Motor neuron (in vitro differentiated cells): ENCODE measurements at regions not wholly inside any gene's neighbourhood (a gene's known extent, or its start where the extent isn't known, plus 50 kb on each side); places are given as distances from the start of the nearest gene placed in this dataset.

Experiments
- ATAC-seq, 8 experiments: fragments of 200-7000 bp; cut with Tn5 transposase; replicated peaks in 6 of 8; 2 replicates each; pipeline ENCODE4 v1.8.0; 2021; ENCODE audit warnings: mild to moderate bottlenecking in 8 of 8, moderate library complexity in 8 of 8
- H3K27ac ChIP-seq, 2 donors: fragments of 250-450 bp; sonication (Bioruptor Pico); 2 replicates each; pipeline ENCODE4 v1.9.0; 2021; ENCODE audit warnings: antibody characterized with exemption in 2 of 2, mild to moderate bottlenecking in 2 of 2, moderate library complexity in 1 of 2
- H3K4me1 ChIP-seq, 2 donors: fragments of 250-450 bp; sonication (Bioruptor Pico); replicated peaks in 1 of 2; 2 replicates each; pipeline ENCODE4 v1.6.1; 2021; ENCODE audit warnings: antibody characterized with exemption in 2 of 2, mild to moderate bottlenecking in 2 of 2, moderate library complexity in 1 of 2
- H3K4me3 ChIP-seq, 5 donors: fragments of 250-450 bp; sonication (Bioruptor Pico); 2 replicates each; pipeline ENCODE4 v1.9.0; 2021; ENCODE audit warnings: antibody characterized with exemption in 5 of 5, mild to moderate bottlenecking in 5 of 5, moderate library complexity in 4 of 5
- WGBS, 10 experiments: fragments of 450-650 bp; shearing (Covaris generic); methylation state at CpG; one replicate each; pipeline ENCODE4 v1.0.0; 2022; 5-methylcytosine and 5-hydroxymethylcytosine counted together
- in situ Hi-C, 9 experiments: fragments of 400-800 bp; cut with MboI; loops; one replicate each; pipeline ENCODE4 v1.15.0; 2021; ENCODE audit warnings: low sequenced_read_pairs in 9 of 9, low pct_unique_long_range_greater_than_20kb in 2 of 9; ENCODE audit not compliant: unreplicated experiment in 9 of 9

DNA sequence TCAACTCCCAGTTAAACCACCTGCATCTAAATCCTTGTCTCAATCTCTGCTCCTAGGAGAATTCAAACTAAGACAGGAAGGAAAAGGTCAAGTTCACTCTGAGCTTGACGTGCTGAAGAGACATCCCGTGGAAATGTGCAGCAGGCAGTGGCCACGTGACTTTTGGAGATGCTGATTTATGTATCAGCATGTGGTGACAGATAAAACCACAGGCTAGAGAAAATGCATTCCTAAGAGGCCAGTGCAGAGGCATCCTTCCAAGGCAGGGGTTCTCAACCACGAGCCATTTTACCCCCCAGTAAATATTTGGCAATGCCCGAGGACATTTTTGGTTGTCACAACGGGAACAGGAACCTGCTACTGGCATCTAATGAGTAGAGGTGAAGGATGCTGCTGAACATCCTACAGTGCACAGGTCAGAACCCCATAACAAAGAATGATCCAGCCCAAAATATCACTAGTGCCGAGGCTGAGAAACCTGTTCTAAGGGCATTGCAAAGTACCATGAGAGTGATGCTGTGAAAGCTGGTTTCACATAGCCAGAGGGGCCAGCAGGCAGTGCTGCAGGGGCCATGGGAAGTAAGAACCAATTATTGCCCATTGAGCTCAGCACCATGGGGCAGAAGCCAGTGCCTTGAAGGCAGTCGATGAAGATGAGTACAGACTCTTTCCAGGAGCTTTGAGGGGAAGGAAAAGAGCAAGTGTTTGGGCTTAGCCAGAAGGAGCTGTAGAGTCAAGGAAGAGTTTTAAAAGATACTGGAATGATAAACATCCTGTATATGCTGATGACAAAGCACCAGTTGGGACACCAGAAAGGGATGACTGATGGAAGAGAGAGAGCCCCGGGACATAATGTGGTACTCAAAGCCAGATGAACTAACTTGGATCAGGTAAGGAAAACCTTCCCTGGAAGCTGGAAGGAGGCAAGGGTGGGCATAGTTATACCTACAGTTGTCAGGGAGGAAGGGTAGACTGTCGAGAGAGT is 174.6 kb downstream of the HAUS1 start:
- 8 to 78% (median 25%) methylated on average over 2 to 9 of the region's 10 CpGs; no CpG with 5 or more reads in 1 of the 10 experiments for WGBS, 10 experiments
- in situ Hi-C loops: loop anchor here (25.0 kb wide), 4 partner anchors 159 to 384 kb away; partner anchors contain the start of gene LOXHD1 (in 8 of the 9)

DNA sequence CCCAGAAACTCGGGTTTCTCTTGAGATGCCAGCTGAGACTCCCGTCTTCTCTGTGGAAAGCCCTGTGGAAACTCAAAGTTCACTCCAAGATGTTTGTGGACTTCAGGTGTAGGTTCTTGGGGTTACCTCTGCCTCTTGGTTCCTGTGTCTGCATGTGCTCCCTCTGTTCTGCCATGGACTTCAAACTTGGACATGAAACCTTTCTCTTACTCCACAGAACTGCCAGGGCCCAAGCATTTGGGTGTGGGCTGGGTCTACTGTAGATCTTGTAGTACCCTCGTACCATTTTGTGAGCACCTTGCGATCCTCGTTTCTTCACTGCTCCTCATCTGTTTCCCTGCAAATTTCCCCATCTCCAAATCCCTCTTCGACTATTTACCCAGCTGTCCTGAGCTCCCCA is 175.5 kb downstream of the HAUS1 start:
- no peak overlapping the region for H3K27ac ChIP-seq
- H3K4me1 ChIP-seq: peaks cover 23 to 33% of the 10 kb centered on the region in 2 donors
- no peak overlapping the region for H3K4me3 ChIP-seq
- ATAC-seq: no peak
- 56 to 87% (median 82%) methylated on average over 2 to 6 of the region's 6 CpGs; no CpG with 5 or more reads in 5 of the 10 experiments for WGBS, 10 experiments
- in situ Hi-C loops: loop anchor here (25.0 kb wide), 4 partner anchors 158 to 383 kb away; partner anchors contain the start of gene LOXHD1 (in 8 of the 9)

More for the DNA sequence above, 174.6 kb downstream of the HAUS1 start:
- ATAC-seq: peak; percentile 17 to 81 (median 60)
- H3K4me3 ChIP-seq: no peak overlapping the region
- H3K27ac ChIP-seq: no peak overlapping the region
- peaks cover 23 to 30% of the 10 kb centered on the region in 2 donors for H3K4me1 ChIP-seq

DNA sequence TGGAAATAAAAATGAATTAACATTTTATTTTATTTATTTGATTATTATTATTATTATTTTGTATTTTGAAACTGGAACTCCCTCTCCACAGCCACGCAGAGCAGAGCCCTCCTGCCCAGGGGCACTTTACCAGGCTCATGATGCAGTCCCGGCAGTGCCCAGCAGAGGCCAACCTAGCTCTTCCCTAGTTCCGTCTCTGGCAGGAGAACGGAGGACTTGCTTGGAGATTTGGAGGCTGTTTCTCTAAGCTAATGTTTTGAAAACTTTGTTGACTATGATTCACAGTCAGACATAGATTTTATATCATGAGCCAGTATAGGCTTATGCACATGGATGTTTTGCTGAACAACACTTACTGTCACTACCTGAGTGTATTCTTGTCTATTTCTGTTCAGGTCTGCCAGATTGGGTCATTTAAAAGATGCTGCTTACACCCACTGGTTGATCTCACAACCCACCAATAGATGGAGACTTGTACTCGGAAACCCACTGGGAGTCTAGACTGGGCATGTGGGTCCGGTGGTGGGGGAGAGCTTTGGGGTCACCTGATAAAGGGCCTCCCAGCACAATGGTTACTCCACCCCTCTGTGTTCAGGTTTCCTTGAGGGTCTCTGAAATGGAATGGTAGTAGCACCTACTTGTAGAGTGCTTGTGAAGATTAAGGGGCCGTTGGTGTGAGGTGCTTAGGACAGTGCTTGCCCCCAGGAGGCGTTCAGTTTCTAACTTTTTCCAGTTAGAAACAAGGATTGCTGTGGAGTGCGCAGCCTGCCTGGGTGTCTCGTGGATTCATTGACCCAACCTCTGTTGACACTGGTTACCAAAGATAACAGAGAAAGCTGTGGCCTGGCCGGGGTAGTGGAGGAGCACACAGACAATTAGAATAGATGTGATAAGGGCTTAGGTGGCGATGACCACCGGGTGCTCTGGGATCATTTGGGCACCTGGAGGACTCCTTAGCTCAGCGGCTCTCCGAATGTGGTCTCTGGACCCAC is 177.3 kb downstream of the HAUS1 start:
- peak; percentile 55 to 90 (median 70) for ATAC-seq
- in situ Hi-C loops: loop anchor here (25.0 kb wide), 4 partner anchors 156 to 381 kb away; partner anchors contain the start of gene LOXHD1 (in 8 of the 9)

DNA sequence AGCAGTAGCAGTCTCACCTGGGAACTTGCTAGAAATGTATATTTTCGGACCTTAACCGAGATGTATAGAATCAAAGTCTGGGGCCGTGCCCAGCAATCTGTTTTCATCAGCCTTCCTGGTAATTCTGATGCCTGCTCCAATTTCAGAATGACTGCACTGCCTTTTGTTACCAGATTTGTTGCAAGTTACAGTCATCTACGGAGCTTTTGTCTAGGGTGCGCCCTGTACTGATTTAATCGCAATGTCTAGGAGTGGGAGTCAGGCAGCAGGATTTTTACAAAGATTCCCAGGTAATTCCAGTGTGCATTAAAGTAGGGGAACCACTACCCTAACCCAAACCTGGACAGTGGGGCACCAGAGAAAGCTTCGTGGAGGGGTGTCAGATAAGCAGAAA is 178.0 kb downstream of the HAUS1 start:
- Histone ChIP-seq H3K4me1 (peaks cover 23 to 26% of the 10 kb centered on the region in 2 donors), H3K4me3 (no peak overlapping the region), H3K27ac (no peak overlapping the region)
- in situ Hi-C loops: loop anchor here (25.0 kb wide), 4 partner anchors 155 to 380 kb away; partner anchors contain the start of gene LOXHD1 (in 8 of the 9)
- 83 to 100% (median 100%) methylated on average over 1 to 4 of the region's 7 CpGs; no CpG with 5 or more reads in 2 of the 10 experiments for WGBS, 10 experiments
- ATAC-seq: no peak

More for the DNA sequence above, 177.3 kb downstream of the HAUS1 start:
- Histone ChIP-seq H3K27ac (no peak overlapping the region), H3K4me3 (no peak overlapping the region), H3K4me1 (peaks cover 23 to 33% of the 10 kb centered on the region in 2 donors)
- WGBS, 10 experiments: 7 to 80% (median 15%) methylated on average over 2 to 10 of the region's 15 CpGs; no CpG with 5 or more reads in 3 of the 10 experiments

DNA sequence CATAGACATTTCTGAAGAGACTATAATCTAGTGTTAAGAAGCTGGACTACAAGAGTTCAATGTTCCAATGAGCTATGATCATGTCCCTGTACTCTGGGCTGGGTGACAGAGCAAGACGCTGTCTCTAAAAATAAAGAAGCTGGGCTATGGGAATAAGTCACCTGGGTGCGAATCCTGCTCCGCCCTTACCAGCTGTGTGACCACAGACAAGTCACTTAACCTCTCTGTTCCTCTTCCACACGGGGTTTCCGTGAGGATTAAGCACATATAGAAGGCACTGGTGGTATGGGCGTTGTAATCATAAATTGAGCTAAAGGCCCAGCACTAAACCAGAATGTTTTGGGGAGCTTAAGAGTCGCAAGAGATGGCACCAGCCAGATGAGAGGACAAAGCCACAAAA is 178.5 kb downstream of the HAUS1 start:
- H3K4me3 ChIP-seq: no peak overlapping the region
- ATAC-seq: no peak
- in situ Hi-C loops: loop anchor here (25.0 kb wide), 4 partner anchors 155 to 380 kb away; partner anchors contain the start of gene LOXHD1 (in 8 of the 9)
- 82 to 100% (median 91%) methylated on average over 1 to 6 of the region's 7 CpGs; no CpG with 5 or more reads in 4 of the 10 experiments for WGBS, 10 experiments
- no peak overlapping the region for H3K27ac ChIP-seq
- H3K4me1 ChIP-seq: peaks cover 22 to 26% of the 10 kb centered on the region in 2 donors

DNA sequence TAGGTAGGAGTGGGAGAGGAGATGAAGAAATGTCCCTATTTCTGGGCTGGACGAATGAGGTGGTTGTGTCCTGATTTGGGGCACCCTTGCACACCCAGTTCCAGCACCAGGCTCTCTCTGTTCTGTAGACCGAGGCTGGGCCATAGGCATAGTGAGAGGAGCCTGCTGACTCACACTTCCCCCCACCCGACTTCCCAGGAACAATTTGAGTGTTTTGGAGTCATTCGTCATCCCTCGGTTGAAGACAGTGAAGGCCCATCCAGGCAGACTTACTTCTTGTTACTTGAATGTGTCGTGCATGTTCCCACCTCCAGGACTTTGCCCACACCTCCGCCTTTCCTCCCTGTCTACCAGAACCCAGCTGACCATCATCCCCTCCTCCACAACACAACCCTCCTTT is 179.1 kb downstream of the HAUS1 start:
- H3K4me1 ChIP-seq: peaks cover 15 to 22% of the 10 kb centered on the region in 2 donors
- in situ Hi-C loops: loop anchor here (25.0 kb wide), 4 partner anchors 154 to 379 kb away; partner anchors contain the start of gene LOXHD1 (in 8 of the 9)
- WGBS, 10 experiments: 23 to 80% (median 52%) methylated on average over 1 to 6 of the region's 7 CpGs; no CpG with 5 or more reads in 2 of the 10 experiments
- peak in 5 of 8 experiments; percentile 64 to 73 (median 65) for ATAC-seq
- no peak overlapping the region for H3K4me3 ChIP-seq
- H3K27ac ChIP-seq: peak overlapping the region in 1 of 2 donors; percentile 22

DNA sequence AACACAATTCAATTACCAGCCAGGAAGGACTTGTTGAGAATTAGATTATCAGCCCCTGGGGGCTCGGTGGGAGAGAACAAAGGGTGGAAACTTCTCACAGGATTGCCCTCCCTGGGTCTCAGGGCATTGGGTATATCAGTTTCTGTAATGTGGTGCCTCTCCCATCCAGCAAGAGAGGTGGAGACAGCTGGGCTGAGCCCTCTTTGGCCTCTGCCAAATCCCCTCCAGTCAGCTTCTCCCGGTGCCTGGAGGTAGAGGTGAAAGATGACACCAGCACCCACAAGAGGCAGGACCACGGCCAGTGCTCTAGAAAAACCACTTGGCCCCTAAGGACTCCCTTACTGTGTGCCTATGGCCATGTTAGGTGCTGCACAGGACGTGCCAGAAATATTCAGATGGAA is 179.7 kb downstream of the HAUS1 start:
- H3K4me3 ChIP-seq: no peak overlapping the region
- peak overlapping the region in 1 of 2 donors; percentile 23 for H3K27ac ChIP-seq
- ATAC-seq: peak in 3 of 8 experiments; percentile 27 to 44 (median 28)
- 17 to 86% (median 40%) methylated on average over 1 to 4 of the region's 4 CpGs; no CpG with 5 or more reads in 4 of the 10 experiments for WGBS, 10 experiments
- H3K4me1 ChIP-seq: peaks cover 9 to 15% of the 10 kb centered on the region in 2 donors
- in situ Hi-C loops: loop anchor here (25.0 kb wide), 4 partner anchors 153 to 378 kb away; partner anchors contain the start of gene LOXHD1 (in 8 of the 9)

DNA sequence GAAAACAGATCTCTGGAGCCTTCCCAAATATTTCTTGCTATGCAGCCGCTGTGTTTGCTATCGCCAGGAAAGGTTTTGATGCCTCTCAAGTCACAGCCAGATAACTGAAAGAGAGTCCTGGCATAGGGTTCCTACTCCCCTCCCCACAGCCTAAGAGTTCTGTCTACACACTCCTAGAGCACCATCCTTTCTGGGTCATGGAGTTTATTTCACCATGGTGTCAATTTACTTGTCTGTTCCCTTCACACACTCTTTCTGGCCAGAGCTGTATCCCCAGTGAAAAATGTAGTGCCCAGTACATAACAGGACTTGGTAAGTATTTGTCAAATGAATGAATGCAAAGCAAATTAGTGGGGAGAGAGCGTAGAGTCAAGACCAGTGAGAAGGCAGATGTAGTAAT is 185.3 kb downstream of the HAUS1 start:
- H3K4me3 ChIP-seq: no peak overlapping the region
- peaks cover 0 to 15% of the 10 kb centered on the region in 2 donors for H3K4me1 ChIP-seq
- peak in 1 of 8 experiments; percentile 36 for ATAC-seq
- in situ Hi-C loops: loop anchor here (25.0 kb wide), 4 partner anchors 148 to 373 kb away; partner anchors contain the start of gene LOXHD1 (in 8 of the 9)
- H3K27ac ChIP-seq: no peak overlapping the region
- WGBS, 10 experiments: 29 to 100% (median 98%) methylated on average over 1 to 3 of the region's 3 CpGs; no CpG with 5 or more reads in 4 of the 10 experiments

DNA sequence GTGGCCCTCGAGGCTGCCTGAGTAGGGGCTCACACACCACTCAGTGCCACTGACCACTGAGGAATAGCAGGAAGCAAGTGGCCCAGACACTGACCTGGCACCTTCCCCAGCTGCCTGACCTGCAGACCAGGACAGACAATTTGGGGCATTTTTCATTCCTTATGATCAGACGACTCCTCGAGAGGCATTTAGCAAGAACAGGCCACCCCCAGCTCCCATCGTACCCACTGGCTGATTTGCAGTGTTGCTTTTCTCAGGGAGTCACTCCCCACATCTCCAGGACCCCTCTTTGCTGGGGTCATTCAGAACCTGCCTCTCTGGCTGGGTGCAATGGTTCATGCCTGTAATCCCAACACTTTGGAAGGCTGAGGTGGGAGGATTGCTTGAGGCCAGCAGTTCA is 185.7 kb downstream of the HAUS1 start:
- WGBS, 10 experiments: 0 to 100% (median 62%) methylated on average over 1 to 4 of the region's 4 CpGs; no CpG with 5 or more reads in 6 of the 10 experiments
- Histone ChIP-seq H3K4me1 (peaks cover 0 to 15% of the 10 kb centered on the region in 2 donors), H3K4me3 (no peak overlapping the region), H3K27ac (no peak overlapping the region)
- in situ Hi-C loops: loop anchor here (25.0 kb wide), 4 partner anchors 147 to 372 kb away; partner anchors contain the start of gene LOXHD1 (in 8 of the 9)
- no peak for ATAC-seq

DNA sequence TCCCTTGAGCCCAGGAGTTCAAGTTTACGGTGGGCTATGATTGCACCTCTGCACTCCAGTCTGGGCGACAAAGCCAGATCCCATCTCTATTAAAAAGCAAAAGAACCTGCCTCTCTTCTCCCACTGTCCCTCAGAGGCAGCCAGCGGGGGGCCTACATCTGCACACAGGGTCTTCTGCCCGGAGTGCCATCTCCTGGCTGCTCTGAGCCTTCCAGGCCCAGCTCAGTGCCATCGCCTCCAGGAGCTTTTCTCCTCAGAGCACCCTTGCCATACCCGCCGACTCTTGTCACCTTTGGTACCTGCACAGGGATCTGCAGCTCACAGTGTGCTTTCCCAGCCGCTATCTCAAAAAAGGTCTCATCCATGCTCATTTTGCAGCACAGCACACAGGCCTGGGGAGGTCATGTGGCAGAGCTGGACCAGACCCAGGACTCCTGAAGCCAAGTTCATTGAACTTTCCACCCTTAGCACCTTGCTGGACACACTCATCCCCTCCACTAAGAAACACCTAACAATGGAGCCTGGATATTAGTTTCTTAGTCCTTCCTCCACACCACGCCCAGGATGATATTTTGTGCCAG is 186.3 kb downstream of the HAUS1 start:
- H3K4me1 ChIP-seq: peaks cover 0 to 19% of the 10 kb centered on the region in 2 donors
- no peak overlapping the region for H3K27ac ChIP-seq
- WGBS, 10 experiments: 40 to 100% (median 65%) methylated on average over 1 to 7 of the region's 9 CpGs; no CpG with 5 or more reads in 3 of the 10 experiments
- in situ Hi-C loops: loop anchor here (25.0 kb wide), 4 partner anchors 147 to 372 kb away; partner anchors contain the start of gene LOXHD1 (in 8 of the 9)
- no peak overlapping the region for H3K4me3 ChIP-seq
- ATAC-seq: no peak

DNA sequence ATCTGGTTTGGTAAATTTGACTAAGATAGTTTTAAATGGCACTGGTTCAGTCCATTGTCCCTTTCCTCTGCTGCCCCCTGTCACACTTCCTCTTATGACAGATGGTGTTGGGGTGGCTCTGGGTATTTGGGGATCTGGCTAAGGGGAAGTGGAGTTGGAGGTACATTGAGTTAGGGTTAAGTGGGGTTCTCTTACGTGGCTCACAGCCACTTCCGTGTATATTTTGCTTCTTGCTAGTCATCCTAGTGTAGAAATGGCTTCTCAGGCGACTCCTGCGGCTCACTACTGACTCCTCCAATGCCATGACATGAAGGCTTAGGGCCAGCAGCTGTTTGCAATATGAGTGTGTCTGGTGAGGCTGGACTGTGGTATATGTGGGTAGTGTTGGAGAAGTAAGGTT is 187.0 kb downstream of the HAUS1 start:
- no peak for ATAC-seq
- peaks cover 0 to 19% of the 10 kb centered on the region in 2 donors for H3K4me1 ChIP-seq
- in situ Hi-C loops: loop anchor here (25.0 kb wide), 4 partner anchors 146 to 371 kb away; partner anchors contain the start of gene LOXHD1 (in 8 of the 9)
- H3K4me3 ChIP-seq: no peak overlapping the region
- no peak overlapping the region for H3K27ac ChIP-seq
- WGBS, 10 experiments: 29 to 100% (median 83%) methylated on average over 2 to 4 of the region's 4 CpGs; no CpG with 5 or more reads in 5 of the 10 experiments
